H1 (cell line): ENCODE measurements at regions not wholly inside any gene's neighbourhood (a gene's known extent, or its start where the extent isn't known, plus 50 kb on each side); places are given as distances from the start of the nearest gene placed in this dataset.

Source experiments
- EP300 ChIP-seq, 2 experiments: IDR thresholded peaks; 1 replicate in 1 of 2; 2 replicates in 1 of 2; pipeline ENCODE4 v1.6.1; 2011 to 2012; ENCODE audit warnings: low read depth in 2 of 2, low read length in 2 of 2, mild to moderate bottlenecking in 2 of 2, borderline replicate concordance in 1 of 2, inconsistent platforms in 1 of 2, moderate library complexity in 1 of 2
- EZH2 ChIP-seq: fragments of 200-600 bp; sonication (generic); IDR thresholded peaks from 2 replicates; pipeline ENCODE4 v1.7.1; 2012; ENCODE audit warnings: low read depth, mild to moderate bottlenecking, moderate library complexity, low read length, inconsistent platforms; ENCODE audit not compliant: severe bottlenecking
- HDAC6 ChIP-seq: IDR thresholded peaks from one replicate; pipeline ENCODE4 v1.7.1; 2012; ENCODE audit warnings: low read depth, mild to moderate bottlenecking, inconsistent platforms, low read length, moderate library complexity
- PHF8 ChIP-seq: fragments of 200-600 bp; sonication (generic); conservative IDR thresholded peaks from 2 replicates; pipeline ENCODE4 v1.7.1; 2012; ENCODE audit warnings: low read depth, mild to moderate bottlenecking, inconsistent platforms, low read length, moderate library complexity
- POLR2A ChIP-seq, 2 experiments: IDR thresholded peaks; 1 replicate in 1 of 2; 2 replicates in 1 of 2; pipeline ENCODE4 v1.6.1; 2011; ENCODE audit warnings: low read depth in 2 of 2, low read length in 2 of 2, mild to moderate bottlenecking in 2 of 2; ENCODE audit errors: control extremely low read depth in 1 of 2
- POLR2AphosphoS5 ChIP-seq: IDR thresholded peaks from 2 replicates; pipeline ENCODE4 v1.6.1; 2011; ENCODE audit warnings: low read depth, low read length
- RXRA ChIP-seq: IDR thresholded peaks from 2 replicates; pipeline ENCODE4 v1.6.1; 2011; ENCODE audit warnings: low read depth, mild to moderate bottlenecking, low read length, moderate library complexity; ENCODE audit not compliant: insufficient read depth
- SIN3A ChIP-seq, 2 experiments: IDR thresholded peaks in 1 of 2; conservative IDR thresholded peaks in 1 of 2; 2 replicates each; pipeline ENCODE4 v1.6.1; 2011 to 2012; ENCODE audit warnings: low read length in 2 of 2, improper control_type of control experiment in 1 of 2, low read depth in 1 of 2, mild to moderate bottlenecking in 1 of 2
- SIX5 ChIP-seq: IDR thresholded peaks from 2 replicates; pipeline ENCODE4 v1.6.1; 2011; ENCODE audit warnings: mild to moderate bottlenecking, low read depth, low read length
- SP1 ChIP-seq: IDR thresholded peaks from 2 replicates; pipeline ENCODE4 v1.6.1; 2011; ENCODE audit warnings: low read depth, low read length
- TF ChIP-seq, protein P1 (sequence below), 3 experiments: IDR thresholded peaks; 1 replicate in 2 of 3; 2 replicates in 1 of 3; pipeline versions ENCODE4 v1.5.1 to v1.6.1; 2011; ENCODE audit warnings: low read length in 3 of 3, mild to moderate bottlenecking in 3 of 3, inconsistent platforms in 2 of 3, low read depth in 1 of 3, moderate library complexity in 1 of 3; ENCODE audit not compliant: insufficient read depth in 1 of 3; ENCODE audit errors: control extremely low read depth in 1 of 3

DNA sequence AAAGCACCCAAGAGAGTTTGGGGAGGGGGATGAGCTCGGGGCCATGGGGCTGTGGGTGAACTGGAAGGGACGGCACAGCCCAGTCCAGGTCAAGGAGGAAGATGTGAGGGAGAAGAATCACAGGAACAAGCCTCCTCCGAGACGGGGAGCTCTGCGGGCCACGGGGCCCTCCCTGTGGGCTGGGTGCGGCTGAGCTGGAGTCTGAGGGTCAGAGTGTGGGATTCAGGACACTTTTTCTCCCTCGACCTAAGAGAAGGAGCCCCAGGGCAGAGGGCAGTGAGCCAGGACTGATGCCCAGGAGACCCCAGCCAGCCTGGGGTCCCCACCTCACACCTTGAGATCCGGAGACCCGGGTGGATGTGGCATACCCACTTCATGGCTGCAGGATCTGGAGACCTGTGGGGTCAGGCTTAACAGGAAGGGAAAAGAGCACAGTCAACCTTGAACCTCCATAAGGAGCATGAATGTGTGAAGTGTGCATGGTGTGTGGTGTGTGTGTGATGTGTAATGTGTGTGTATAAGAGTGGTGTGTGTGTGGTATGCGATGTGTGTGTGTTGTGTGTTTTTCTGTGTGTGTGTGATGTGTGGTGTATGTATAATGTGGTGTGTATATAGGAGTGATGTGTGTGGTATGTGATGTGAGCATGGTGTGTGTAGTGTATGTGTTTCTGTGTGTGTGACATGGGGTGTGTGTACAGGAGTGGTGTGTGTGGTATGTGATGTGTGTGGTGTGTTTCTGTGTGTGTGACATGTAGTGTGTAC, 504.6 kb downstream of the BRD1 start:
- TF ChIP-seq, protein P1, sequence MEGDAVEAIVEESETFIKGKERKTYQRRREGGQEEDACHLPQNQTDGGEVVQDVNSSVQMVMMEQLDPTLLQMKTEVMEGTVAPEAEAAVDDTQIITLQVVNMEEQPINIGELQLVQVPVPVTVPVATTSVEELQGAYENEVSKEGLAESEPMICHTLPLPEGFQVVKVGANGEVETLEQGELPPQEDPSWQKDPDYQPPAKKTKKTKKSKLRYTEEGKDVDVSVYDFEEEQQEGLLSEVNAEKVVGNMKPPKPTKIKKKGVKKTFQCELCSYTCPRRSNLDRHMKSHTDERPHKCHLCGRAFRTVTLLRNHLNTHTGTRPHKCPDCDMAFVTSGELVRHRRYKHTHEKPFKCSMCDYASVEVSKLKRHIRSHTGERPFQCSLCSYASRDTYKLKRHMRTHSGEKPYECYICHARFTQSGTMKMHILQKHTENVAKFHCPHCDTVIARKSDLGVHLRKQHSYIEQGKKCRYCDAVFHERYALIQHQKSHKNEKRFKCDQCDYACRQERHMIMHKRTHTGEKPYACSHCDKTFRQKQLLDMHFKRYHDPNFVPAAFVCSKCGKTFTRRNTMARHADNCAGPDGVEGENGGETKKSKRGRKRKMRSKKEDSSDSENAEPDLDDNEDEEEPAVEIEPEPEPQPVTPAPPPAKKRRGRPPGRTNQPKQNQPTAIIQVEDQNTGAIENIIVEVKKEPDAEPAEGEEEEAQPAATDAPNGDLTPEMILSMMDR (IDR thresholded peaks at IDR 0.05; ENCODE audit: control extremely low read depth in 1 of 3, insufficient read depth in 1 of 3, low read depth in 1 of 3, low read length in 3 of 3): no peak
- TF ChIP-seq POLR2A (IDR thresholded peaks at IDR 0.05; ENCODE audit: control extremely low read depth in 1 of 2, low read depth in 2 of 2, low read length in 2 of 2) (no peak), EP300 (IDR thresholded peaks at IDR 0.05; ENCODE audit: borderline replicate concordance in 1 of 2, low read depth in 2 of 2, low read length in 2 of 2) (no peak), SP1 (no peak), SIN3A (conservative IDR thresholded peaks at IDR 0.05 in 1 of 2, IDR thresholded peaks at IDR 0.05 in 1 of 2; ENCODE audit: low read depth in 1 of 2, low read length in 2 of 2) (no peak), POLR2AphosphoS5 (no peak), SIX5 (no peak), PHF8 (no peak), EZH2 (no peak), HDAC6 (no peak), RXRA (no peak)
